Vagina (tissue), 2 donors: ENCODE measurements at regions not wholly inside any gene's neighbourhood (a gene's known extent, or its start where the extent isn't known, plus 50 kb on each side); places are given as distances from the start of the nearest gene placed in this dataset.

Experiments used
- DNase-seq, 2 donors: peaks; one replicate each; pipeline ENCODE4 v3.0.0-alpha.2; 2017; ENCODE audit errors: extremely low spot score in 2 of 2
- H3K27ac ChIP-seq: fragments of 200-600 bp; sonication (generic); one replicate; pipeline ENCODE4 v1.5.1; 2019
- H3K27me3 ChIP-seq: fragments of 200-600 bp; sonication (generic); one replicate; pipeline ENCODE4 v1.5.1; 2019
- H3K36me3 ChIP-seq, 2 donors: fragments of 200-600 bp; sonication (generic); one replicate each; pipeline ENCODE4 v1.5.1; 2017 to 2019
- H3K4me1 ChIP-seq: fragments of 200-600 bp; sonication (generic); one replicate; pipeline ENCODE4 v1.5.1; 2019
- H3K4me3 ChIP-seq, 2 donors: fragments of 200-600 bp; sonication (generic); 1 replicate in 1 of 2; 2 replicates in 1 of 2; pipeline ENCODE4 v1.5.1; 2016 to 2019
- H3K9me3 ChIP-seq: fragments of 200-600 bp; sonication (generic); one replicate; pipeline ENCODE4 v1.5.1; 2019
- POLR2A ChIP-seq, 2 donors: fragments of 450-650 bp; IDR thresholded peaks; one replicate each; pipeline ENCODE4 v1.6.1; 2017; ENCODE audit warnings: antibody characterized with exemption in 2 of 2, mild to moderate bottlenecking in 2 of 2, moderate library complexity in 2 of 2
- POLR2AphosphoS5 ChIP-seq, 2 donors: sonication (generic); formaldehyde crosslinking; IDR thresholded peaks; one replicate each; pipeline ENCODE4 v1.9.0; 2017; ENCODE audit warnings: antibody characterized with exemption in 2 of 2, mild to moderate bottlenecking in 2 of 2, low read depth in 1 of 2; ENCODE audit not compliant: insufficient read depth in 1 of 2
- intact Hi-C: fragments of 100-400 bp; cut with DNase I; formaldehyde crosslinking; loops from one replicate; pipeline ENCODE4 v1.15.1; 2023
- TF ChIP-seq, protein P1 (sequence below), 3 experiments: fragments of 450-650 bp in 2 of 3; fragments of 200-600 bp in 1 of 3; sonication (generic) in 1 of 3; IDR thresholded peaks; one replicate each; pipeline ENCODE4 v1.5.1; 2017 to 2019; ENCODE audit warnings: antibody characterized with exemption in 3 of 3, mild to moderate bottlenecking in 2 of 3, moderate library complexity in 2 of 3

DNA sequence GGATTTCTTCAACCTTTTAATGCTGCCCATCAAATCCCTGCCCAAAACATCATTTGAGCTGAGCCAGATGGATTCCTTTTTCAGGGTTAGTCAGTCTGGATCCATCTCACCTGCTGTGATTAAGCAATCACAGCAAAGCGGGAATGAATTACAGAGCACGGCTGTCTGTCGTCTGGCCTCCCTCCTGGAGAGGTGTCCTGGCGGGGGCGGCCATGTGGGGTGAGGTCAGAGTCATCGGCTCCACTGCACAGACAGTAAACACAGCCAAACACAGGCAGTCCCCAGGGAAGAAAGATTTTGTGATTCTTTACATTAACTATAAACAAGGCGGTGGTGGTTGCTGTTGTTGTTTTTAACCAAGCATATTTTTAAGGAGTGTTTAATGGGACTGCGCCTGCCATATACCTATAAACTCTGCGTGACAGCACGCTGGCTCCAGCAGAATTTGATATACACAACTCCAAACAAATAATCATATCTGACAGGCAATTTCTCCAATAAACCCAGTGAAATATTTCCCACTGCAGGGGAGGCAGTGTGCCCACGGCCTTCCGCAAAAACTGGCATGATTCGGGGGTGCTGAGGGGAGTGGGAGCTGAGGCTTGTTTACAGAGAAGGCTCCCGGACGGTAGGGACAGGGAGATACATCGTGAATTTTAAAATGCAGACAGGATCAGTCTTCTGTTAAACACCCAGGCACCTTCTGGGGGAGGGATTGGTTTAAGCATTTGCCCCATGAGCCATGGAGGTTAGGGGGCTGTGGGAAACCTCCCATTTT, 232.0 kb upstream of the PMEPA1 start:
- Histone ChIP-seq H3K4me1 (peaks cover 11% of the 10 kb centered on the region), H3K4me3 (no peak overlapping the region), H3K27ac (no peak overlapping the region), H3K27me3 (no peaks in the 10 kb centered on the region), H3K36me3 (no peaks in the 10 kb centered on the region), H3K9me3 (no peaks in the 10 kb centered on the region)
- no peak for DNase-seq
- TF ChIP-seq, protein P1, sequence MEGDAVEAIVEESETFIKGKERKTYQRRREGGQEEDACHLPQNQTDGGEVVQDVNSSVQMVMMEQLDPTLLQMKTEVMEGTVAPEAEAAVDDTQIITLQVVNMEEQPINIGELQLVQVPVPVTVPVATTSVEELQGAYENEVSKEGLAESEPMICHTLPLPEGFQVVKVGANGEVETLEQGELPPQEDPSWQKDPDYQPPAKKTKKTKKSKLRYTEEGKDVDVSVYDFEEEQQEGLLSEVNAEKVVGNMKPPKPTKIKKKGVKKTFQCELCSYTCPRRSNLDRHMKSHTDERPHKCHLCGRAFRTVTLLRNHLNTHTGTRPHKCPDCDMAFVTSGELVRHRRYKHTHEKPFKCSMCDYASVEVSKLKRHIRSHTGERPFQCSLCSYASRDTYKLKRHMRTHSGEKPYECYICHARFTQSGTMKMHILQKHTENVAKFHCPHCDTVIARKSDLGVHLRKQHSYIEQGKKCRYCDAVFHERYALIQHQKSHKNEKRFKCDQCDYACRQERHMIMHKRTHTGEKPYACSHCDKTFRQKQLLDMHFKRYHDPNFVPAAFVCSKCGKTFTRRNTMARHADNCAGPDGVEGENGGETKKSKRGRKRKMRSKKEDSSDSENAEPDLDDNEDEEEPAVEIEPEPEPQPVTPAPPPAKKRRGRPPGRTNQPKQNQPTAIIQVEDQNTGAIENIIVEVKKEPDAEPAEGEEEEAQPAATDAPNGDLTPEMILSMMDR (IDR thresholded peaks at IDR 0.05) = no peak
- peak in 1 of 2 donors; percentile 67 for TF ChIP-seq POLR2AphosphoS5 (IDR thresholded peaks at IDR 0.05; ENCODE audit: insufficient read depth in 1 of 2, low read depth in 1 of 2)
- intact Hi-C loops = no loop called here

DNA sequence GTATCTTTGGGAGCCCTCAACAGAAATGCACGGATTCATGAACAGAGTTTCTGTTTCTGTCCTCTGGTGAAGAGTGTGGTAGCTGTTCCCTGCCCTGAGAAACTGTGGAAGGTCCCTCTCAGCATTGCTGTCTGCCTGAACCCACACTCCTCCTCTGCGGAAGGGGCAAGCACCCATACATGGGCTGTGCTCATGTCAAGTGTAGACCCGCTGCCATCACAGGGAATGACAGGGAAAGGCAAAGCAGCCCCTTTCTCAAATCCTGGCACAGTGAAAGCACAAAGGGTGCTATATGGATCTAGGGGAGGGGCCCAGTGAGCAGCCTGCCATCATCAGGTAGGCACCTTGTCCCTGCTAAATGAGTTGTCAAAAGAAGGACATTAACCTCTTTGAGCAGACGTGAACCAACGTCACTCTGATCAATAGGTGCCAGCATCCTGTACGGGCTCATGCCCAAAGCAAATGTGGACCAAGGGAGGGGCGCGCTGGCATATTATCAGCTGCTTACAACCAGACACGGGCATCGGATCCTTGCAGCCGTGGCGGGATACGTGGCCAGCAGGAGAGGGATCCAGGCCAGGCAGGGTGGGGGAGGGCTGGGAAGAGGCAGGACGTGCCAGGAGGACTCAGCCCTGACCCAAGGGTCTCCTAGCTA, 231.2 kb upstream of the PMEPA1 start:
- Histone ChIP-seq H3K9me3 (no peaks in the 10 kb centered on the region), H3K27ac (no peak overlapping the region), H3K36me3 (no peaks in the 10 kb centered on the region), H3K27me3 (no peaks in the 10 kb centered on the region), H3K4me3 (no peak overlapping the region), H3K4me1 (peaks cover 11% of the 10 kb centered on the region)
- DNase-seq = no peak
- TF ChIP-seq, protein P1 (IDR thresholded peaks at IDR 0.05) = no peak
- no peak for TF ChIP-seq POLR2AphosphoS5 (IDR thresholded peaks at IDR 0.05; ENCODE audit: insufficient read depth in 1 of 2, low read depth in 1 of 2)
- no peak for TF ChIP-seq POLR2A (IDR thresholded peaks at IDR 0.05)
- intact Hi-C loops = no loop called here

DNA sequence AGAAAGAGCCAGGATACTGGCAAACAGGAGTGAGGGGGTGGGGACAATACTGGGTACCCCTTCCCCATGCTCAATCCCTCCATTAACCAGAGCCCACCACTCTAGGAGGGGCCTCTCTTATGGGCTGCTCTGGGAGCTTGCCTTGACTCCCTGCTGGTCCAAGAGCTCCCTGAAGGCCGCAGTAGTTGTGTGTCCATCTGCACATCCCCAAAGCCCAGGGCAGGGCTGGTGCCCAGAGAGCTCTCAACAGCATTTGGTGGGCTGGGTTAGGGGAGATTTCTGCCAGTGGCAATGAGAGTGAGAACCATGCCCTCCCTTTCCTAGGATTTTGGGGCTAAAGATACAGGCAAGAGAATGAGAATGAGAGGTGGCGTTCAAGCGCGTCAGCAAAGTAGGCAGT, 230.6 kb upstream of the PMEPA1 start:
- no peaks in the 10 kb centered on the region for H3K27me3 ChIP-seq
- DNase-seq = no peak
- H3K27ac ChIP-seq = no peak overlapping the region
- no peaks in the 10 kb centered on the region for H3K36me3 ChIP-seq
- H3K9me3 ChIP-seq = no peaks in the 10 kb centered on the region
- no peak overlapping the region for H3K4me3 ChIP-seq
- H3K4me1 ChIP-seq = peaks cover 11% of the 10 kb centered on the region
- intact Hi-C loops = no loop called here
- TF ChIP-seq POLR2AphosphoS5 (IDR thresholded peaks at IDR 0.05; ENCODE audit: insufficient read depth in 1 of 2, low read depth in 1 of 2) (no peak), POLR2A (IDR thresholded peaks at IDR 0.05) (no peak)
- TF ChIP-seq, protein P1 (IDR thresholded peaks at IDR 0.05) = no peak

DNA sequence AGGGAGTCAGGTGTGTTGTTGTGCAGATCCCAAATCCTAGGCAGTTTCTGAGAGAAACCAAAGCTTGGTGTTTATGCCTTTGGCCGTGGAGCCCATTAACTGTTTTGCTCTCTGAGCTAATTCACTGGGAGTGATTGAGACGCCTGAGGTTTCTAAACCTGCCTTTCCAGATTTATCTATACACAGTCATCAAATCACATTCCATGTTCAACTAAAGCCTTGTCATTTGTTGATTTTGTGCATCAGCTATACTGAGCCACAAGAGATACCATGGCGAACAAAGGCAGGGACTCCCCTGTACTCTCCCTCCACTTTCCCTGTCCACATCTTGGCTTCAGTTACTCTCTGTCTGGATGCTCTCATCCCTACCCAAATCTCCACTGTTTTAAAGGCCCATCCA, 229.7 kb upstream of the PMEPA1 start:
- peaks cover 11% of the 10 kb centered on the region for H3K4me1 ChIP-seq
- no peaks in the 10 kb centered on the region for H3K27me3 ChIP-seq
- DNase-seq = no peak
- no peak overlapping the region for H3K27ac ChIP-seq
- intact Hi-C loops = no loop called here
- no peak overlapping the region for H3K4me3 ChIP-seq
- TF ChIP-seq POLR2A (IDR thresholded peaks at IDR 0.05) = no peak
- no peak for TF ChIP-seq POLR2AphosphoS5 (IDR thresholded peaks at IDR 0.05; ENCODE audit: insufficient read depth in 1 of 2, low read depth in 1 of 2)
- TF ChIP-seq, protein P1 (IDR thresholded peaks at IDR 0.05) = no peak
- no peaks in the 10 kb centered on the region for H3K9me3 ChIP-seq
- H3K36me3 ChIP-seq = no peaks in the 10 kb centered on the region
